Smooth muscle cell (in vitro differentiated cells): ENCODE measurements at regions not wholly inside any gene's neighbourhood (a gene's known extent, or its start where the extent isn't known, plus 50 kb on each side); places are given as distances from the start of the nearest gene placed in this dataset.
A peak's percentile ranks its signal among the peaks of the same experiment; 100 is the strongest.

ENCODE experiments used
- DNase-seq: peaks from one replicate; lab custom pipeline; 2025; ENCODE audit not compliant: unreplicated experiment; lab: John Stamatoyannopoulos, UW
- H2AFZ ChIP-seq: fragments of 200-600 bp; sonication (generic); 2 replicates; pipeline ENCODE4 v1.6.0; 2016; ENCODE audit warnings: antibody characterized with exemption, low read depth, mild to moderate bottlenecking
- H3F3A ChIP-seq: fragments of 200-600 bp; sonication (generic); 2 replicates; pipeline ENCODE4 v1.6.0; 2017; ENCODE audit warnings: antibody characterized with exemption, low read depth
- H3K27ac ChIP-seq: fragments of 200-600 bp; sonication (generic); 2 replicates; pipeline ENCODE4 v1.5.1; 2016; ENCODE audit warnings: low read depth, mild to moderate bottlenecking
- H3K27me3 ChIP-seq: fragments of 200-600 bp; sonication (generic); 2 replicates; pipeline ENCODE4 v1.6.1; 2016; ENCODE audit warnings: low read depth, mild to moderate bottlenecking
- H3K36me3 ChIP-seq: fragments of 200-600 bp; sonication (generic); 2 replicates; pipeline ENCODE4 v1.5.1; 2016; ENCODE audit warnings: low read depth
- H3K4me1 ChIP-seq: fragments of 200-600 bp; sonication (generic); 2 replicates; pipeline ENCODE4 v1.5.1; 2016; ENCODE audit warnings: low read depth
- H3K4me2 ChIP-seq: fragments of 200-600 bp; sonication (generic); 2 replicates; pipeline ENCODE4 v1.6.0; 2016; ENCODE audit warnings: mild to moderate bottlenecking
- H3K4me3 ChIP-seq: fragments of 200-600 bp; sonication (generic); 2 replicates; pipeline ENCODE4 v1.5.1; 2016; ENCODE audit warnings: mild to moderate bottlenecking
- H3K79me2 ChIP-seq: fragments of 200-600 bp; sonication (generic); 2 replicates; pipeline ENCODE4 v1.6.0; 2016; ENCODE audit warnings: low read depth, mild to moderate bottlenecking
- H3K9ac ChIP-seq: fragments of 200-600 bp; sonication (generic); 2 replicates; pipeline ENCODE4 v1.6.0; 2016; ENCODE audit warnings: low read depth
- H3K9me3 ChIP-seq: fragments of 200-600 bp; sonication (generic); replicated peaks from 2 replicates; pipeline ENCODE4 v1.5.1; 2016; ENCODE audit warnings: low read depth
- H4K20me1 ChIP-seq: fragments of 200-600 bp; sonication (generic); 2 replicates; pipeline ENCODE4 v1.6.0; 2016; ENCODE audit warnings: low read depth
- CTCF ChIP-seq: fragments of 200-600 bp; sonication (generic); IDR thresholded peaks from 2 replicates; pipeline ENCODE4 v1.5.1; 2017; ENCODE audit warnings: borderline replicate concordance, mild to moderate bottlenecking, antibody characterized with exemption; ENCODE audit not compliant: insufficient read depth, poor library complexity, severe bottlenecking
- WGBS: methylation state at CpG from one replicate; pipeline ENCODE4 v1.1.7; 2016; ENCODE audit warnings: low lambda C conversion rate; 5-methylcytosine and 5-hydroxymethylcytosine counted together

GRCh38 chr6:85353012-85353411 is 96.9 kb upstream of the NT5E start:
- Histone ChIP-seq H3K4me2 (no peak overlapping the region), H3K27me3 (no peaks in the 10 kb centered on the region), H4K20me1 (no peaks in the 10 kb centered on the region), H3K4me3 (no peak overlapping the region), H2AFZ (no peak overlapping the region), H3K79me2 (no peaks in the 10 kb centered on the region), H3K9ac (no peak overlapping the region), H3F3A (no peaks in the 10 kb centered on the region), H3K9me3 (no peaks in the 10 kb centered on the region), H3K27ac (no peak overlapping the region), H3K4me1 (no peaks in the 10 kb centered on the region), H3K36me3 (no peaks in the 10 kb centered on the region)
- 90% methylated on average over 3 of the region's 3 CpGs for WGBS
- TF ChIP-seq CTCF = no peak
- no peak for DNase-seq

- Histone ChIP-seq H3K4me1 (no peaks in the 10 kb centered on the region), H3K27me3 (no peaks in the 10 kb centered on the region)
- 94% methylated on average over 5 of the region's 5 CpGs for WGBS
Measured at GRCh38 chr6:85348643-85349042, 101.2 kb upstream of the NT5E start.

GRCh38 chr6:85347812-85348211 is 102.1 kb upstream of the NT5E start:
- no peak for DNase-seq
- Histone ChIP-seq H3F3A (no peaks in the 10 kb centered on the region), H3K4me1 (no peaks in the 10 kb centered on the region), H3K27ac (no peak overlapping the region), H3K79me2 (no peaks in the 10 kb centered on the region), H3K27me3 (no peaks in the 10 kb centered on the region), H2AFZ (no peak overlapping the region), H4K20me1 (no peaks in the 10 kb centered on the region), H3K9ac (no peak overlapping the region), H3K9me3 (no peaks in the 10 kb centered on the region), H3K4me3 (no peak overlapping the region), H3K36me3 (no peaks in the 10 kb centered on the region), H3K4me2 (no peak overlapping the region)
- no peak for TF ChIP-seq CTCF
- WGBS = 55% methylated on average over 1 of the region's 1 CpG

More at GRCh38 chr6:85348643-85349042, 101.2 kb upstream of the NT5E start:
- no peaks in the 10 kb centered on the region for H3K9me3 ChIP-seq
- no peak for DNase-seq
- no peak overlapping the region for H3K4me3 ChIP-seq
- no peak overlapping the region for H3K27ac ChIP-seq
- no peak overlapping the region for H3K9ac ChIP-seq
- H2AFZ ChIP-seq = no peak overlapping the region
- H4K20me1 ChIP-seq = no peaks in the 10 kb centered on the region
- no peak overlapping the region for H3K4me2 ChIP-seq
- no peaks in the 10 kb centered on the region for H3K79me2 ChIP-seq
- no peaks in the 10 kb centered on the region for H3K36me3 ChIP-seq
- no peaks in the 10 kb centered on the region for H3F3A ChIP-seq
- TF ChIP-seq CTCF = no peak

- H3K36me3 ChIP-seq = no peaks in the 10 kb centered on the region
- H4K20me1 ChIP-seq = no peaks in the 10 kb centered on the region
- H3K79me2 ChIP-seq = no peaks in the 10 kb centered on the region
- no peak overlapping the region for H2AFZ ChIP-seq
- no peak for TF ChIP-seq CTCF
- DNase-seq = no peak
- peaks cover 3% of the 10 kb centered on the region for H3K27me3 ChIP-seq
- no peak overlapping the region for H3K4me3 ChIP-seq
- no peak overlapping the region for H3K9ac ChIP-seq
- H3K27ac ChIP-seq = peak overlapping the region; percentile 89
- 93% methylated on average over 1 of the region's 1 CpG for WGBS
- no peak overlapping the region for H3K4me2 ChIP-seq
- H3K9me3 ChIP-seq = no peaks in the 10 kb centered on the region
- no peaks in the 10 kb centered on the region for H3F3A ChIP-seq
- H3K4me1 ChIP-seq = no peaks in the 10 kb centered on the region
Measured at GRCh38 chr6:85346196-85346595, 103.7 kb upstream of the NT5E start.
